K562 (cell line): ENCODE measurements at regions not wholly inside any gene's neighbourhood (a gene's known extent, or its start where the extent isn't known, plus 50 kb on each side); places are given as distances from the start of the nearest gene placed in this dataset.
"Not testable (repeated sequence)": the region's sequence is repeated elsewhere in the genome, so short reads cannot be mapped to it uniquely, and the experiment has no call there.

Source experiments
- BCL6 ChIP-seq: fragments of 250-450 bp; sonication (Bioruptor Pico); IDR thresholded peaks from 2 replicates; pipeline ENCODE4 v1.4.0; 2020
- BHLHE40 ChIP-seq: IDR thresholded peaks from 2 replicates; pipeline ENCODE4 v1.6.1; 2011; ENCODE audit warnings: low read length, improper control_type of control experiment
- CBX3 ChIP-seq, 2 experiments: IDR thresholded peaks; 1 replicate in 1 of 2; 2 replicates in 1 of 2; pipeline ENCODE4 v1.6.1; 2012; ENCODE audit warnings: inconsistent platforms in 2 of 2, low read length in 2 of 2, borderline replicate concordance in 1 of 2, control low read depth in 1 of 2
- CBX5 ChIP-seq: IDR thresholded peaks from 2 replicates; pipeline ENCODE4 v1.6.1; 2014; ENCODE audit warnings: low read depth, borderline replicate concordance
- ESRRA ChIP-seq: fragments of 450-650 bp; IDR thresholded peaks from 2 replicates; pipeline ENCODE4 v1.6.1; 2014; ENCODE audit warnings: low read depth, mild to moderate bottlenecking, moderate library complexity, borderline replicate concordance
- FOS ChIP-seq: IDR thresholded peaks from 3 replicates; pipeline ENCODE4 v1.6.1; 2011; ENCODE audit not compliant: insufficient read length; ENCODE audit errors: extremely low read depth
- FOXP1 ChIP-seq: sonication (generic); formaldehyde crosslinking; IDR thresholded peaks from 2 replicates; pipeline ENCODE4 v1.8.0; 2022; ENCODE audit warnings: mild to moderate bottlenecking, missing genetic modification reagents
- TF ChIP-seq, protein P1 (sequence below): sonication (generic); formaldehyde crosslinking; IDR thresholded peaks from 2 replicates; pipeline ENCODE4 v1.9.0; 2022; ENCODE audit warnings: mild to moderate bottlenecking, missing genetic modification reagents
- TF ChIP-seq, protein P2 (sequence below), 3 experiments: IDR thresholded peaks in 2 of 3; conservative IDR thresholded peaks in 1 of 3; 2 replicates each; pipeline ENCODE4 v1.5.1; 2011 to 2012; ENCODE audit warnings: low read length in 3 of 3, mild to moderate bottlenecking in 3 of 3, control low read depth in 2 of 3, improper control_type of control experiment in 1 of 3, inconsistent platforms in 1 of 3, low read depth in 1 of 3, mixed read lengths in 1 of 3, moderate library complexity in 1 of 3; ENCODE audit not compliant: insufficient read depth in 2 of 3
- TF ChIP-seq, protein P3 (sequence below): sonication (generic); formaldehyde crosslinking; IDR thresholded peaks from 2 replicates; pipeline ENCODE4 v1.8.1; 2023; ENCODE audit warnings: mild to moderate bottlenecking, missing genetic modification reagents

DNA sequence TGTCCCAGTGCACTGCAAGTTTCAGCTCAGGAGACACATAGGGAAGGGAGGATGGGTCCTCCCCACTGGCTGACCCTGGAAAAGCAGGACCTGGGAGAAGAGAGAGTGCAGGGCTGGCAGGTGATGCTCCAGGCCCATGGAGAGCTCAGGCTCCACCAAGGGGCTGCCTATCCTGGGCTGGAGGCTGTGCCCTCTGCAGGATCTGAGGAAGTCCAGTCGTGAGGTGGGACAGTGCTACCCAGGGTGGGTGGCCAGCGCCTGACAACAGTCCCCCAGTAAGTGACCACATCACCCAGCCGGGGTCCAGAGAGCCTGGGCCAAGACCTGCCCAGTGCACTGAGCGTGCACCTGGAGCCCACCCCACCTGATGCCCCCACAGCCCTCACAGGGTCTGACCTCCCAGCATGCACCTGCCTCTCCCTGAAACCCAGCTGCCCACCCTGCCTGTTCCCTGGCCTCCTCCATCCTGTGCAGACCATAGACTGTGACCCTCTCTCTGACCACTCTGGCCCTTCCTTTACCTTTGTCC, 626.1 kb upstream of the DEFB115 start:
- TF ChIP-seq BHLHE40; CBX3 (IDR thresholded peaks at IDR 0.05; ENCODE audit: borderline replicate concordance in 1 of 2, low read length in 2 of 2); ESRRA; BCL6 (CRISPR knock-in tag); FOXP1 (CRISPR knock-in tag); CBX5; FOS: not testable (repeated sequence)
- TF ChIP-seq, protein P1, sequence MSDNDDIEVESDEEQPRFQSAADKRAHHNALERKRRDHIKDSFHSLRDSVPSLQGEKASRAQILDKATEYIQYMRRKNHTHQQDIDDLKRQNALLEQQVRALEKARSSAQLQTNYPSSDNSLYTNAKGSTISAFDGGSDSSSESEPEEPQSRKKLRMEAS, result not testable (repeated sequence)
- TF ChIP-seq, protein P2, sequence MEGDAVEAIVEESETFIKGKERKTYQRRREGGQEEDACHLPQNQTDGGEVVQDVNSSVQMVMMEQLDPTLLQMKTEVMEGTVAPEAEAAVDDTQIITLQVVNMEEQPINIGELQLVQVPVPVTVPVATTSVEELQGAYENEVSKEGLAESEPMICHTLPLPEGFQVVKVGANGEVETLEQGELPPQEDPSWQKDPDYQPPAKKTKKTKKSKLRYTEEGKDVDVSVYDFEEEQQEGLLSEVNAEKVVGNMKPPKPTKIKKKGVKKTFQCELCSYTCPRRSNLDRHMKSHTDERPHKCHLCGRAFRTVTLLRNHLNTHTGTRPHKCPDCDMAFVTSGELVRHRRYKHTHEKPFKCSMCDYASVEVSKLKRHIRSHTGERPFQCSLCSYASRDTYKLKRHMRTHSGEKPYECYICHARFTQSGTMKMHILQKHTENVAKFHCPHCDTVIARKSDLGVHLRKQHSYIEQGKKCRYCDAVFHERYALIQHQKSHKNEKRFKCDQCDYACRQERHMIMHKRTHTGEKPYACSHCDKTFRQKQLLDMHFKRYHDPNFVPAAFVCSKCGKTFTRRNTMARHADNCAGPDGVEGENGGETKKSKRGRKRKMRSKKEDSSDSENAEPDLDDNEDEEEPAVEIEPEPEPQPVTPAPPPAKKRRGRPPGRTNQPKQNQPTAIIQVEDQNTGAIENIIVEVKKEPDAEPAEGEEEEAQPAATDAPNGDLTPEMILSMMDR (IDR thresholded peaks at IDR 0.05 in 2 of 3, conservative IDR thresholded peaks at IDR 0.05 in 1 of 3; ENCODE audit: insufficient read depth in 2 of 3, low read depth in 1 of 3, low read length in 3 of 3), result not testable (repeated sequence)
- TF ChIP-seq, protein P3, sequence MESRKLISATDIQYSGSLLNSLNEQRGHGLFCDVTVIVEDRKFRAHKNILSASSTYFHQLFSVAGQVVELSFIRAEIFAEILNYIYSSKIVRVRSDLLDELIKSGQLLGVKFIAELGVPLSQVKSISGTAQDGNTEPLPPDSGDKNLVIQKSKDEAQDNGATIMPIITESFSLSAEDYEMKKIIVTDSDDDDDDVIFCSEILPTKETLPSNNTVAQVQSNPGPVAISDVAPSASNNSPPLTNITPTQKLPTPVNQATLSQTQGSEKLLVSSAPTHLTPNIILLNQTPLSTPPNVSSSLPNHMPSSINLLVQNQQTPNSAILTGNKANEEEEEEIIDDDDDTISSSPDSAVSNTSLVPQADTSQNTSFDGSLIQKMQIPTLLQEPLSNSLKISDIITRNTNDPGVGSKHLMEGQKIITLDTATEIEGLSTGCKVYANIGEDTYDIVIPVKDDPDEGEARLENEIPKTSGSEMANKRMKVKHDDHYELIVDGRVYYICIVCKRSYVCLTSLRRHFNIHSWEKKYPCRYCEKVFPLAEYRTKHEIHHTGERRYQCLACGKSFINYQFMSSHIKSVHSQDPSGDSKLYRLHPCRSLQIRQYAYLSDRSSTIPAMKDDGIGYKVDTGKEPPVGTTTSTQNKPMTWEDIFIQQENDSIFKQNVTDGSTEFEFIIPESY (CRISPR knock-in tag), result not testable (repeated sequence)
